A673 (cell line): ENCODE measurements at regions not wholly inside any gene's neighbourhood (a gene's known extent, or its start where the extent isn't known, plus 50 kb on each side); places are given as distances from the start of the nearest gene placed in this dataset.

Experiments
- BruUV-seq: library from RNA; stranded (reverse); fragments of 400-500 nt; replicated peaks from 2 replicates; lab custom pipeline; 2021; lab: Mats Ljungman, UMichigan
- CTCF ChIA-PET: fragments of 300-600 bp; sonication (Branson Sonifier 250); formaldehyde crosslinking; loops from one replicate; lab custom pipeline; 2022; ENCODE audit warnings: antibody characterized with exemption; lab: Charles Lee
- POLR2A ChIA-PET: fragments of 300-600 bp; sonication (Branson Sonifier 250); formaldehyde crosslinking; loops from one replicate; lab custom pipeline; 2022; ENCODE audit warnings: antibody characterized with exemption; ENCODE audit not compliant: low non-redundant PET; lab: Charles Lee
- DNase-seq: peaks from one replicate; pipeline ENCODE4 v3.0.0-alpha.2; 2015; ENCODE audit warnings: low spot score
- H3K27ac ChIP-seq: fragments of 200-600 bp; sonication (generic); 2 replicates; pipeline ENCODE4 v1.5.1; 2016; ENCODE audit warnings: mixed run types, low read depth, mild to moderate bottlenecking, mixed read lengths, antibody characterized with exemption, low read length; ENCODE audit not compliant: poor library complexity, severe bottlenecking
- H3K27me3 ChIP-seq: fragments of 200-600 bp; sonication (generic); replicated peaks from 2 replicates; pipeline ENCODE4 v1.6.1; 2017; ENCODE audit warnings: mixed run types, low read depth, mild to moderate bottlenecking, mixed read lengths, antibody characterized with exemption, low read length; ENCODE audit not compliant: insufficient read depth, poor library complexity
- H3K36me3 ChIP-seq: fragments of 200-600 bp; sonication (generic); 2 replicates; pipeline ENCODE4 v1.6.1; 2016; ENCODE audit warnings: mixed run types, mild to moderate bottlenecking, mixed read lengths, antibody characterized with exemption, low read length; ENCODE audit not compliant: insufficient read depth, poor library complexity, severe bottlenecking
- H3K4me1 ChIP-seq: fragments of 200-600 bp; sonication (generic); 2 replicates; pipeline ENCODE4 v1.6.1; 2017; ENCODE audit warnings: mixed run types, mild to moderate bottlenecking, mixed read lengths, antibody characterized with exemption, low read length; ENCODE audit not compliant: insufficient read depth, poor library complexity, severe bottlenecking
- H3K4me3 ChIP-seq: fragments of 200-600 bp; sonication (generic); 2 replicates; pipeline ENCODE4 v1.5.1; 2016; ENCODE audit warnings: low read depth, mixed run types, mild to moderate bottlenecking, mixed read lengths, low read length; ENCODE audit not compliant: poor library complexity, severe bottlenecking
- H3K9me3 ChIP-seq: fragments of 200-600 bp; sonication (generic); 2 replicates; pipeline ENCODE4 v1.6.1; 2016; ENCODE audit warnings: mixed run types, low read depth, mild to moderate bottlenecking, mixed read lengths, antibody characterized with exemption, low read length; ENCODE audit not compliant: poor library complexity, severe bottlenecking
- CTCF ChIP-seq: fragments of 300-800, 200-600 bp; sonication (generic); conservative IDR thresholded peaks from 2 replicates; pipeline ENCODE4 v1.5.1; 2017; ENCODE audit warnings: low read depth, mild to moderate bottlenecking, antibody characterized with exemption, low read length, moderate library complexity, mixed read lengths
- EZH2 ChIP-seq: fragments of 200-600 bp; sonication (generic); IDR thresholded peaks from 2 replicates; pipeline ENCODE4 v1.6.1; 2017; ENCODE audit warnings: borderline replicate concordance, low read depth, mild to moderate bottlenecking, mixed read lengths, antibody characterized with exemption, low read length; ENCODE audit not compliant: poor library complexity, severe bottlenecking
- intact Hi-C: fragments of 100-400 bp; cut with micrococcal nuclease; formaldehyde crosslinking; loops from one replicate; pipeline ENCODE4 v1.10.0; 2022; ENCODE audit not compliant: unreplicated experiment

- Histone ChIP-seq H3K9me3 (no peaks in the 10 kb centered on the region), H3K4me3 (no peak overlapping the region), H3K4me1 (no peaks in the 10 kb centered on the region), H3K27ac (no peak overlapping the region), H3K36me3 (no peaks in the 10 kb centered on the region), H3K27me3 (no peaks in the 10 kb centered on the region)
- no TSS peak for BruUV-seq
- DNase-seq: no peak
- intact Hi-C loops: no loop called here
- TF ChIP-seq CTCF (no peak), EZH2 (no peak)
- CTCF ChIA-PET: no interaction called here
- POLR2A ChIA-PET: no interaction called here
Observed at GRCh38 chr10:111392159-111392558, 315.3 kb downstream of the ADRA2A start.

GRCh38 chr10:111392910-111393309 is 316.1 kb downstream of the ADRA2A start:
- Histone ChIP-seq H3K4me3 (no peak overlapping the region), H3K27me3 (no peaks in the 10 kb centered on the region), H3K4me1 (no peaks in the 10 kb centered on the region), H3K27ac (no peak overlapping the region), H3K9me3 (no peaks in the 10 kb centered on the region), H3K36me3 (no peaks in the 10 kb centered on the region)
- no TSS peak for BruUV-seq
- intact Hi-C loops: no loop called here
- TF ChIP-seq CTCF: no peak
- no peak for TF ChIP-seq EZH2
- ChIA-PET POLR2A (no interaction called here), CTCF (no interaction called here)
- DNase-seq: no peak

- no peak for DNase-seq
- H3K9me3 ChIP-seq: no peaks in the 10 kb centered on the region
- no peaks in the 10 kb centered on the region for H3K4me1 ChIP-seq
- ChIA-PET CTCF (no interaction called here), POLR2A (no interaction called here)
- H3K27me3 ChIP-seq: peaks cover 11% of the 10 kb centered on the region
- no peak for TF ChIP-seq EZH2
- TF ChIP-seq CTCF: no peak
- H3K4me3 ChIP-seq: no peak overlapping the region
- H3K27ac ChIP-seq: no peak overlapping the region
- BruUV-seq: no TSS peak
- intact Hi-C loops: no loop called here
- H3K36me3 ChIP-seq: no peaks in the 10 kb centered on the region
Observed at GRCh38 chr10:111410740-111411139, 333.9 kb downstream of the ADRA2A start.
